HepG2 (cell line): ENCODE measurements at regions not wholly inside any gene's neighbourhood (a gene's known extent, or its start where the extent isn't known, plus 50 kb on each side); places are given as distances from the start of the nearest gene placed in this dataset.

Experiments
- ARHGAP35 ChIP-seq: sonication (generic); formaldehyde crosslinking; IDR thresholded peaks from 2 replicates; pipeline ENCODE4 v1.9.0; 2022; ENCODE audit warnings: mild to moderate bottlenecking, inconsistent platforms, moderate library complexity, missing genetic modification reagents, borderline replicate concordance
- FOXK1 ChIP-seq: sonication (generic); formaldehyde crosslinking; IDR thresholded peaks from 2 replicates; pipeline ENCODE4 v1.4.0; 2020; ENCODE audit warnings: low read depth, missing genetic modification reagents, borderline replicate concordance
- HMG20B ChIP-seq: conservative IDR thresholded peaks from 2 replicates; pipeline ENCODE4 v1.6.1; 2016; ENCODE audit warnings: missing genetic modification reagents, missing compliant biosample characterization
- KLF13 ChIP-seq: sonication (generic); formaldehyde crosslinking; IDR thresholded peaks from 2 replicates; pipeline ENCODE4 v1.4.0; 2020; ENCODE audit warnings: mild to moderate bottlenecking, missing genetic modification reagents
- KMT2A ChIP-seq: sonication (generic); formaldehyde crosslinking; IDR thresholded peaks from 2 replicates; pipeline ENCODE4 v1.4.0; 2020; ENCODE audit warnings: missing genetic modification reagents
- LCORL ChIP-seq, 2 experiments: fragments of 450-650 bp in 1 of 2; sonication (generic) in 1 of 2; formaldehyde crosslinking in 1 of 2; IDR thresholded peaks; 2 replicates each; pipeline versions ENCODE4 v1.5.0 to v1.6.1; 2017 to 2020; ENCODE audit warnings: antibody characterized with exemption in 1 of 2, missing genetic modification reagents in 1 of 2
- MTA3 ChIP-seq: sonication (generic); formaldehyde crosslinking; IDR thresholded peaks from 2 replicates; pipeline ENCODE4 v1.4.0; 2020; ENCODE audit warnings: missing genetic modification reagents
- NKX3-1 ChIP-seq: sonication (generic); formaldehyde crosslinking; IDR thresholded peaks from 2 replicates; pipeline ENCODE4 v1.5.0; 2020; ENCODE audit warnings: missing genetic modification reagents
- NR2F1 ChIP-seq, 2 experiments: fragments of 450-650 bp in 1 of 2; formaldehyde crosslinking in 1 of 2; IDR thresholded peaks; 2 replicates each; pipeline versions ENCODE4 v1.5.0 to v1.6.1; 2016 to 2020; ENCODE audit warnings: mild to moderate bottlenecking in 1 of 2, missing compliant biosample characterization in 1 of 2, missing genetic modification reagents in 1 of 2, moderate library complexity in 1 of 2
- SMARCC2 ChIP-seq: fragments of 450-650 bp; IDR thresholded peaks from 2 replicates; pipeline ENCODE4 v1.6.1; 2017; ENCODE audit warnings: antibody characterized with exemption, mild to moderate bottlenecking
- ZFP41 ChIP-seq: sonication (generic); formaldehyde crosslinking; IDR thresholded peaks from 2 replicates; pipeline ENCODE4 v1.4.0; 2020; ENCODE audit warnings: mild to moderate bottlenecking, missing genetic modification reagents, borderline replicate concordance
- ZNF10 ChIP-seq: sonication (generic); formaldehyde crosslinking; IDR thresholded peaks from 2 replicates; pipeline ENCODE4 v1.4.0; 2020; ENCODE audit warnings: mild to moderate bottlenecking, low read depth, missing genetic modification reagents, borderline replicate concordance
- ZNF570 ChIP-seq: sonication (generic); formaldehyde crosslinking; IDR thresholded peaks from 2 replicates; pipeline ENCODE4 v1.4.0; 2020; ENCODE audit warnings: mild to moderate bottlenecking, missing genetic modification reagents, borderline replicate concordance
- ZNF615 ChIP-seq: sonication (generic); formaldehyde crosslinking; IDR thresholded peaks from 2 replicates; pipeline ENCODE4 v1.5.0; 2020; ENCODE audit warnings: mild to moderate bottlenecking, missing genetic modification reagents, borderline replicate concordance
- ZSCAN25 ChIP-seq: sonication (generic); formaldehyde crosslinking; IDR thresholded peaks from 2 replicates; pipeline ENCODE4 v1.8.0; 2022; ENCODE audit warnings: mild to moderate bottlenecking, missing genetic modification reagents
- TF ChIP-seq, protein P1 (sequence below): sonication (generic); formaldehyde crosslinking; IDR thresholded peaks from 2 replicates; pipeline ENCODE4 v1.8.0; 2023; ENCODE audit warnings: mild to moderate bottlenecking, missing genetic modification reagents
- TF ChIP-seq, protein P2 (sequence below): IDR thresholded peaks from 2 replicates; pipeline ENCODE4 v1.6.1; 2012; ENCODE audit warnings: low read depth, low read length, improper control_type of control experiment
- TF ChIP-seq, protein P3 (sequence below): sonication (generic); formaldehyde crosslinking; IDR thresholded peaks from 2 replicates; pipeline ENCODE4 v1.4.0; 2020; ENCODE audit warnings: missing genetic modification reagents, borderline replicate concordance
- TF ChIP-seq, protein P4 (sequence below): sonication (generic); formaldehyde crosslinking; IDR thresholded peaks from 2 replicates; pipeline ENCODE4 v1.5.0; 2020; ENCODE audit warnings: mild to moderate bottlenecking, missing genetic modification reagents, moderate library complexity
- TF ChIP-seq, protein P5 (sequence below): IDR thresholded peaks from 2 replicates; pipeline ENCODE4 v1.6.1; 2016; ENCODE audit warnings: control low read depth

DNA sequence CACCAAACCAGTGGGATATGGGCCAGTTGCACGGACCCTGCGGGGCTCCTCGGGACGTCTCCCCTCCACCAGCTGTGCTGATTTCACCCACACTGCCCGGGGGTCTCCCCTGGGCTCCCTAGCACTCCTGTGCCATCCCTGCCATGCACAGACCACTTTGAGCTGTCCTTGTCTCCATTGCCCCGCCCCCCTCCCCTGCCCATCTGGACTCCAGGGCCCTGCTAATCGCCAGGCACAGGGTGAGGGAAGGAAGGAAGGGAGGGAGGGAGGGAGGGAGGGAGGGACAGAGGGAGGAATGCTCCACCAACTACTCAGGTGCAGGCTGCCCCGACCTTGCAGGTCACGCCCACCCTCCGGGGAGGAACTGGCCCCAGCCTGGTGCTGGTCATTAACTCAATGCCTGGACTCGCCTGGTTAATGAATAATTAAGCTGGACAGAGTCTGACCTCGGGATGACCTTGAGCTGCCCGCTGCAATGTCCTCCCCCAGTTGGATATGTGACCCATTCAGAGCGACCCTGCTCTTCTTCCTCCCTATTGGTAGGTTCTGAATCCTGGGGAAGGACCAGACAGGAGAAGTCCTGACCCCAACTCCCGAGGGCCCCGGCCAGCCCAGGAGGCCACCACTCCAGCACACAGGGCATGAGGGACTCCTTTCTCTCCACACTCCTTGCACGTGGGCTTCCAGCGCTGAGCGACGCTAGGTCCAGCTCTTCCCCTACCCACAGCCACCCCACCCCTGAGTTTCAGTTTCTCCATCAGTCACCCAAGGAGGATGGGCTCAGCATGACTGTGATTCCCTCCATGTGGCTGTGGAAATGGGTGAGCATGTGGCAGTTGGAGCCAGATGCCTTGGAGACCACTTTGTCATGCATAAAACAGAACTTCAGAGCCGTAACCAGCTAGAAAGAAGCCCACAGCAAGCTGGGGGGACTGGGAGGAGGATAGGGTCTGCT, 62.1 kb downstream of the C9orf50 start (continued):
- TF ChIP-seq FOXK1 (CRISPR knock-in tag) (peak; percentile 59; the same call in 1 of the 2 replicates), ZSCAN25 (peak; percentile 81), ZFP41 (CRISPR knock-in tag) (peak; percentile 85; the same call in 1 of the 2 replicates), LCORL (IDR thresholded peaks at IDR 0.05) (no peak), LCORL (CRISPR knock-in tag; IDR thresholded peaks at IDR 0.05) (no peak; the same call in 1 of the 2 replicates), KLF13 (CRISPR knock-in tag) (no peak), ZNF10 (no peak), MTA3 (CRISPR knock-in tag) (no peak), NKX3-1 (CRISPR knock-in tag) (peak; percentile 98), NR2F1 (CRISPR knock-in tag; IDR thresholded peaks at IDR 0.05) (peak; percentile 87; a peak in 3 of 4 replicates), HMG20B (CRISPR knock-in tag) (0 out of 2 replicates have a peak, but pooled peaks have one; percentile 61), ZNF615 (CRISPR knock-in tag) (no peak; the same call in 1 of the 2 replicates), SMARCC2 (no peak), ARHGAP35 (CRISPR knock-in tag) (no peak), KMT2A (CRISPR knock-in tag) (no peak; the same call in 1 of the 2 replicates), ZNF570 (CRISPR knock-in tag) (0 out of 2 replicates have a peak, but pooled peaks have one; percentile 15)
- TF ChIP-seq, protein P1, sequence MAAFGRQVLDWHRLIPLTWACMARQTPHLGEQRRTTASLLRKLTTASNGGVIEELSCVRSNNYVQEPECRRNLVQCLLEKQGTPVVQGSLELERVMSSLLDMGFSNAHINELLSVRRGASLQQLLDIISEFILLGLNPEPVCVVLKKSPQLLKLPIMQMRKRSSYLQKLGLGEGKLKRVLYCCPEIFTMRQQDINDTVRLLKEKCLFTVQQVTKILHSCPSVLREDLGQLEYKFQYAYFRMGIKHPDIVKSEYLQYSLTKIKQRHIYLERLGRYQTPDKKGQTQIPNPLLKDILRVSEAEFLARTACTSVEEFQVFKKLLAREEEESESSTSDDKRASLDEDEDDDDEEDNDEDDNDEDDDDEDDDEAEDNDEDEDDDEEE (CRISPR knock-in tag): peak; percentile 87; the same call in 1 of the 2 replicates
- TF ChIP-seq, protein P2, sequence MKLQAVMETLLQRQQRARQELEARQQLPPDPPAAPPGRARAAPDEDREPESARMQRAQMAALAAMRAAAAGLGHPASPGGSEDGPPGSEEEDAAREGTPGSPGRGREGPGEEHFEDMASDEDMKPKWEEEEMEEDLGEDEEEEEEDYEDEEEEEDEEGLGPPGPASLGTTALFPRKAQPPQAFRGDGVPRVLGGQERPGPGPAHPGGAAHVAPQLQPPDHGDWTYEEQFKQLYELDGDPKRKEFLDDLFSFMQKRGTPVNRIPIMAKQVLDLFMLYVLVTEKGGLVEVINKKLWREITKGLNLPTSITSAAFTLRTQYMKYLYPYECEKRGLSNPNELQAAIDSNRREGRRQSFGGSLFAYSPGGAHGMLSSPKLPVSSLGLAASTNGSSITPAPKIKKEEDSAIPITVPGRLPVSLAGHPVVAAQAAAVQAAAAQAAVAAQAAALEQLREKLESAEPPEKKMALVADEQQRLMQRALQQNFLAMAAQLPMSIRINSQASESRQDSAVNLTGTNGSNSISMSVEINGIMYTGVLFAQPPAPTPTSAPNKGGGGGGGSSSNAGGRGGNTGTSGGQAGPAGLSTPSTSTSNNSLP: peak; percentile 89
- TF ChIP-seq, protein P3, sequence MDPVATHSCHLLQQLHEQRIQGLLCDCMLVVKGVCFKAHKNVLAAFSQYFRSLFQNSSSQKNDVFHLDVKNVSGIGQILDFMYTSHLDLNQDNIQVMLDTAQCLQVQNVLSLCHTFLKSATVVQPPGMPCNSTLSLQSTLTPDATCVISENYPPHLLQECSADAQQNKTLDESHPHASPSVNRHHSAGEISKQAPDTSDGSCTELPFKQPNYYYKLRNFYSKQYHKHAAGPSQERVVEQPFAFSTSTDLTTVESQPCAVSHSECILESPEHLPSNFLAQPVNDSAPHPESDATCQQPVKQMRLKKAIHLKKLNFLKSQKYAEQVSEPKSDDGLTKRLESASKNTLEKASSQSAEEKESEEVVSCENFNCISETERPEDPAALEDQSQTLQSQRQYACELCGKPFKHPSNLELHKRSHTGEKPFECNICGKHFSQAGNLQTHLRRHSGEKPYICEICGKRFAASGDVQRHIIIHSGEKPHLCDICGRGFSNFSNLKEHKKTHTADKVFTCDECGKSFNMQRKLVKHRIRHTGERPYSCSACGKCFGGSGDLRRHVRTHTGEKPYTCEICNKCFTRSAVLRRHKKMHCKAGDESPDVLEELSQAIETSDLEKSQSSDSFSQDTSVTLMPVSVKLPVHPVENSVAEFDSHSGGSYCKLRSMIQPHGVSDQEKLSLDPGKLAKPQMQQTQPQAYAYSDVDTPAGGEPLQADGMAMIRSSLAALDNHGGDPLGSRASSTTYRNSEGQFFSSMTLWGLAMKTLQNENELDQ (CRISPR knock-in tag): no peak; the same call in 1 of the 2 replicates
- TF ChIP-seq, protein P4, sequence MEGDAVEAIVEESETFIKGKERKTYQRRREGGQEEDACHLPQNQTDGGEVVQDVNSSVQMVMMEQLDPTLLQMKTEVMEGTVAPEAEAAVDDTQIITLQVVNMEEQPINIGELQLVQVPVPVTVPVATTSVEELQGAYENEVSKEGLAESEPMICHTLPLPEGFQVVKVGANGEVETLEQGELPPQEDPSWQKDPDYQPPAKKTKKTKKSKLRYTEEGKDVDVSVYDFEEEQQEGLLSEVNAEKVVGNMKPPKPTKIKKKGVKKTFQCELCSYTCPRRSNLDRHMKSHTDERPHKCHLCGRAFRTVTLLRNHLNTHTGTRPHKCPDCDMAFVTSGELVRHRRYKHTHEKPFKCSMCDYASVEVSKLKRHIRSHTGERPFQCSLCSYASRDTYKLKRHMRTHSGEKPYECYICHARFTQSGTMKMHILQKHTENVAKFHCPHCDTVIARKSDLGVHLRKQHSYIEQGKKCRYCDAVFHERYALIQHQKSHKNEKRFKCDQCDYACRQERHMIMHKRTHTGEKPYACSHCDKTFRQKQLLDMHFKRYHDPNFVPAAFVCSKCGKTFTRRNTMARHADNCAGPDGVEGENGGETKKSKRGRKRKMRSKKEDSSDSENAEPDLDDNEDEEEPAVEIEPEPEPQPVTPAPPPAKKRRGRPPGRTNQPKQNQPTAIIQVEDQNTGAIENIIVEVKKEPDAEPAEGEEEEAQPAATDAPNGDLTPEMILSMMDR (CRISPR knock-in tag): no peak
- TF ChIP-seq, protein P5, sequence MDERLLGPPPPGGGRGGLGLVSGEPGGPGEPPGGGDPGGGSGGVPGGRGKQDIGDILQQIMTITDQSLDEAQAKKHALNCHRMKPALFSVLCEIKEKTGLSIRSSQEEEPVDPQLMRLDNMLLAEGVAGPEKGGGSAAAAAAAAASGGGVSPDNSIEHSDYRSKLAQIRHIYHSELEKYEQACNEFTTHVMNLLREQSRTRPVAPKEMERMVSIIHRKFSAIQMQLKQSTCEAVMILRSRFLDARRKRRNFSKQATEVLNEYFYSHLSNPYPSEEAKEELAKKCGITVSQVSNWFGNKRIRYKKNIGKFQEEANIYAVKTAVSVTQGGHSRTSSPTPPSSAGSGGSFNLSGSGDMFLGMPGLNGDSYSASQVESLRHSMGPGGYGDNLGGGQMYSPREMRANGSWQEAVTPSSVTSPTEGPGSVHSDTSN: no peak
